HuH-7 (cell line): ENCODE measurements at regions not wholly inside any gene's neighbourhood (a gene's known extent, or its start where the extent isn't known, plus 50 kb on each side); places are given as distances from the start of the nearest gene placed in this dataset.

Source experiments
- DNase-seq: peaks from one replicate; pipeline ENCODE4 v3.0.0; 2011; ENCODE audit warnings: low spot score

DNA sequence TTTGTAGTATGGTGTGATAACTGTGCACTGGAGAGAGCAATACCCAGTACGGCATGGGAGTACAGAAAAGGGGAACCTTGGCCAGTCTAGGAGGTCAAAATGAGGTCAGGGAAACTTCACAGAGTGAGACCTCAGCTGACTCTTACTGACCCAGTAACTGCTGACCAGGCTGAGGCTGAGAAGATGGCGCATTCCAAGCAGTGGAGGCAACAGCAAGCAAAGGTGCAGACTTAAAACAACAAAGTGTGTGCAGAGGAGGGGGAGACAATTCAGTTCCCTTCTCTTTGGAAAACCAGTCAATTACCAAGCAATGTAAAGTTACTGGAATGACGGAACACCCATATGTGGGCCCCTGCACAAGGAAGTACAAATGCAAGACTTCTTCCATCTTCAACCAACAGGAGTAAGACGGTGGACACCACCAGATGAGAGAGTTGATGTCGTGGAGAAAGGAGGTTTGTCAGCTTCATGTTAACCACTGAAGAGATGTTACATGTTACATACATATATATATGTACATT is 54.6 kb upstream of the PRDX6 start:
- DNase-seq: no peak

DNA sequence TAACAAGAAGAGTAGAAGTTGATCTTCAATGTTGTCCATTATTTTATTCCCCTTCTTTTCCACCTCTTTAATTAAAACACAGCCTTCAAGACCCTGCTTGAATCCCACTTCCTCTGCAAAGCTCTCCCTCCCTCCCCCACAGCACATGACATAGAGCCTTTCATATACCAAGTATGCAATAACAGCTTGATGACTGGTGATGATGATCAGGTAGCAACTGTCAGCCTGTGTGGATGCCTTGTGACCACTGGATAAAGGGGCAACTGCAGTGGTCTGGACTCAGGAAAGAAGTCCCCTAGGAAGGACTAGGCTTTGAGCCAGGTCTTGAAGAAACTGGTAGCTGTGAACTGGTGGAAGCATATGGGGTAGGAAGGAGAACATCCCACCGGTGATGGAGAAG is 53.8 kb upstream of the PRDX6 start:
- no peak for DNase-seq

DNA sequence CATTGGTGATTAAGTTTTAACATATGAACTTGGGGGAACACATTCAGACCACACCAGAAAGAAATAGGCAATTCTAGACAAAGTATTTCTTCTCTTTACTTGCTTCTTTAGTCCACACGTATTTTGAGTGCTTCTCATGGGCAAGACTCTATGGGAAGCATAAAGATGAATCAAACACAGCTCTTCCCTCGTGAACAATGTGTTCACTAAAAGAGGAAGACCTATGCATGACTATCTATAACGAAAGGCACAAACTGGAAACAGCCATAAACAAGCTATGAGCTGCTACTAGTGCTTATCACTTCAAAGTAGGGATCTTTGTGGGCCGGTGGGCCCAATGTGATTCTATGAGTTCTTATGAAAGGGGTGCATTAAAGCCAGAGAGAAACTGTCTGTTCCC is 53.0 kb upstream of the PRDX6 start:
- no peak for DNase-seq

DNA sequence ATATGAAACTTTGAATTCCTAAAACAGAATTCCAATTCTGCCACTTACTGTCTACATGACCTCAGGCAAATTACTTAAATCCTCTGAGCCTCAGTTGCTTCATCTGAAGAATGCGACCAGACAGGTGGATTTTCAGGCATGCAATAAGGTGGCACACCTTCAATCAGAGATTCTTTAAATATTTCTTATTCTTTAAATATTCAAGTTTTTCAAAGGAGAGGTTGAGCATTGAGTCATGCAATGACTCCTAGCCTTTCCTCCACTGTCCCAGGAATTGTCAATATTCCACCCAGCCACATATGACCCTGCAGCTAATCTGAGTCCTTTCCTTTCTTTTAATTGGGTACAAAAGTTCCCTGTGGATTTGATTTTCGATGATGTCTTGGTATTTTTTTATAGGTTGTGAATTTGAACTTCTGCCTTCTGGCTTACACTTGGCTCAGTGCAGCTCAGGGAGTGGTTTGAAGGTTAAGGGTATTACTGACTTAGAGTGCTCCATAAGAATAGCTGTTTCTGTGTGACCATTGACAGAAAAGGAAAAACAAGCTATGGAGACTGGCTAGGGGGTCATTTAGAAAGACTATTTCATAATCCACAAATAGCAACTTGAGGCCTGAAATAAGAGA is 52.2 kb upstream of the PRDX6 start:
- DNase-seq: no peak

DNA sequence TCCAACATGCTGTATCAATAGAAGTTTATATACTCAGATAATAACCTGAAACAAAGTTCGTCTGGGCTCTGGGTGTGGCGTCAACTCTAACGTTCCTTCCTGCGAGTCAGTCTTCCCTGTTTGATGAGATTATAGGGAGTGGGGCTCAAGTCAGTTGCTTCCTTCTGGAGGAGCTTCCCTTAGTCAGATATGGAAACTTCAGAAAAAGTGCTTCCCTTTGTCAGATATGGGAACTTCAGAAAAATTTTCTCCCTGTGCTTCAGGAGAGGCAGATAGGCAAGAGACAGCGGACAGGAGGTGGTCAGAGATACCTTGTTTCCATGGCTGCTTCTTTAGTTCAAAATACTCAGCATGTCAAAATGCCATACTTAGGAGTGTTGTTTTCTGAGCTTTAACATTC is 51.1 kb upstream of the PRDX6 start:
- no peak for DNase-seq

DNA sequence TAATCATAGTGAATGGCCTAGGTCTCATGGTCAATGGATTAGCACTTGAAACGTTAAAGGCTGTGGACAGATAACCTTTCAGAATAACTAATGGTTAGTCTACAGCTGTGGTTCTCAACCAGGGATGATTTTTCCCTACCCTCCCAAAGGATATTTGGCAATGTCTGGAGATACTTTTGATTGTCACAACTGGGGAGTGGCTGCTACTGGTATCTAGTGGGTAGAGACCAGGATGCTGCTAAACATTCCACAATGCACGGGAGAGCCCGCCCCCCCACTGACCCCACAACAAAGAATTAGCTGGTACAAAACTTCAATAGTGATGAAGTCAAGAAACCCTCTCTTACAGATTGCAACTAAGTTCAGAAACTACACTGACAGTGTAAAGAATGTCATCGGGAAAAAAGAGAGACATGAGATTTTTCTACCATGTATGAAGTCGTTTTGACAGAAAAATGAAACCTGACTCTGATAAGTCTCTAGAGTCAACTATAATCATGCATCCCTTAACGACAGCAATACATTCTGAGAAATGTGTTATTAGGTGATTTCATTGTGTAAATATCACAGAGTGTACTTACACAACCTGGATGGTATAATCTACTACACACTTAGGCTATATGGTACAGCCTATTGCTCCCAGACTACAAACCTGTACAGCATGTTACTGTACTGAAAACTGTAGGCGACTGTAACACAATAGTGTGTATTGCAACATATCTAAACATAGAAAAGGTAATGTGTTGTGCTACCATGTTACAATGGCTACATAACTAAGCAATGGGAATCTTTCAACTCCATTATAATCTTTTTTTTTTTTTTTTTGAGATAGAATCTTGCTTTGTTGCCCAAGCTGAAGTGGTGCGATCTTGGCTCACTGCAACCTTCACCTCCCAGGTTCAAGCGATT is 49.7 kb upstream of the PRDX6 start:
- no peak for DNase-seq
